ENCODE measurements at regions not wholly inside any gene's neighbourhood (a gene's known extent, or its start where the extent isn't known, plus 50 kb on each side); places are given as distances from the start of the nearest gene placed in this dataset.
A peak's percentile ranks its signal among the peaks of the same experiment; 100 is the strongest.
"Not testable (repeated sequence)": the region's sequence is repeated elsewhere in the genome, so short reads cannot be mapped to it uniquely, and the experiment has no call there.

GRCh38 chrY:7501236-7501635 lies 589.7 kb upstream of the AMELY start:
- Histone ChIP-seq H3K27ac (no peak overlapping the region), H3K4me1 (replicated peaks in 1 of 2) (no peaks in the 10 kb centered on the region), H3K4me3 (no peak overlapping the region)
- ATAC-seq (replicated peaks in 6 of 8) = no peak
- no CpG with 5 or more reads among the region's 2 CpGs for WGBS, 10 experiments
- in situ Hi-C loops (cut with MboI; ENCODE audit: low pct_unique_long_range_greater_than_20kb in 2 of 9, low sequenced_read_pairs in 9 of 9, unreplicated experiment in 9 of 9) = no loop called here

GRCh38 chrY:7496001-7496400 lies 584.4 kb upstream of the AMELY start:
- WGBS, 10 experiments = 100% methylated on average over 1 of the region's 1 CpG; no CpG with 5 or more reads in 9 of the 10 experiments
- no peaks in the 10 kb centered on the region for H3K4me1 ChIP-seq (replicated peaks in 1 of 2)
- no peak overlapping the region for H3K27ac ChIP-seq
- in situ Hi-C loops (cut with MboI; ENCODE audit: low pct_unique_long_range_greater_than_20kb in 2 of 9, low sequenced_read_pairs in 9 of 9, unreplicated experiment in 9 of 9) = no loop called here
- ATAC-seq (replicated peaks in 6 of 8) = no peak
- H3K4me3 ChIP-seq = no peak overlapping the region

GRCh38 chrY:7484455-7485285 lies 573.1 kb upstream of the AMELY start:
- 40 to 100% (median 82%) methylated on average over 1 to 3 of the region's 8 CpGs; no CpG with 5 or more reads in 7 of the 10 experiments for WGBS, 10 experiments
- in situ Hi-C loops (cut with MboI; ENCODE audit: low pct_unique_long_range_greater_than_20kb in 2 of 9, low sequenced_read_pairs in 9 of 9, unreplicated experiment in 9 of 9); H3K4me3 ChIP-seq; H3K27ac ChIP-seq; H3K4me1 ChIP-seq (replicated peaks in 1 of 2): not testable (repeated sequence)
- peak in 1 of 8 experiments; percentile 70 for ATAC-seq (replicated peaks in 6 of 8)

GRCh38 chrY:7471976-7472375 lies 560.4 kb upstream of the AMELY start:
- WGBS, 10 experiments = no CpG with 5 or more reads among the region's 10 CpGs
- peak in 1 of 8 experiments; percentile 67 for ATAC-seq (replicated peaks in 6 of 8)
- in situ Hi-C loops (cut with MboI; ENCODE audit: low pct_unique_long_range_greater_than_20kb in 2 of 9, low sequenced_read_pairs in 9 of 9, unreplicated experiment in 9 of 9) = no loop called here

GRCh38 chrY:7470037-7470436 lies 558.5 kb upstream of the AMELY start:
- Histone ChIP-seq H3K4me3 (no peak overlapping the region), H3K4me1 (replicated peaks in 1 of 2) (no peaks in the 10 kb centered on the region), H3K27ac (no peak overlapping the region)
- ATAC-seq (replicated peaks in 6 of 8) = no peak
- in situ Hi-C loops (cut with MboI; ENCODE audit: low pct_unique_long_range_greater_than_20kb in 2 of 9, low sequenced_read_pairs in 9 of 9, unreplicated experiment in 9 of 9) = no loop called here

More at GRCh38 chrY:7471976-7472375, 560.4 kb upstream of the AMELY start:
- no peak overlapping the region for H3K27ac ChIP-seq
- H3K4me3 ChIP-seq = no peak overlapping the region
- no peaks in the 10 kb centered on the region for H3K4me1 ChIP-seq (replicated peaks in 1 of 2)

- no peaks in the 10 kb centered on the region for H3K4me1 ChIP-seq (replicated peaks in 1 of 2)
- peak in 1 of 8 experiments; percentile 42 for ATAC-seq (replicated peaks in 6 of 8)
- in situ Hi-C loops (cut with MboI; ENCODE audit: low pct_unique_long_range_greater_than_20kb in 2 of 9, low sequenced_read_pairs in 9 of 9, unreplicated experiment in 9 of 9) = no loop called here
- no peak overlapping the region for H3K4me3 ChIP-seq
- WGBS, 10 experiments = 28 to 80% (median 57%) methylated on average over 1 to 3 of the region's 4 CpGs; no CpG with 5 or more reads in 6 of the 10 experiments
- no peak overlapping the region for H3K27ac ChIP-seq
Measured at GRCh38 chrY:7468951-7469745, 557.6 kb upstream of the AMELY start.

- 0 to 100% (median 59%) methylated on average over 1 to 2 of the region's 3 CpGs; no CpG with 5 or more reads in 4 of the 10 experiments for WGBS, 10 experiments
Measured at GRCh38 chrY:7467796-7468520, 556.4 kb upstream of the AMELY start.

GRCh38 chrY:7465185-7465621 lies 553.7 kb upstream of the AMELY start:
- Histone ChIP-seq H3K4me1 (replicated peaks in 1 of 2) (no peaks in the 10 kb centered on the region), H3K4me3 (no peak overlapping the region), H3K27ac (no peak overlapping the region)
- 17% methylated on average over 1 of the region's 6 CpGs; no CpG with 5 or more reads in 9 of the 10 experiments for WGBS, 10 experiments
- in situ Hi-C loops (cut with MboI; ENCODE audit: low pct_unique_long_range_greater_than_20kb in 2 of 9, low sequenced_read_pairs in 9 of 9, unreplicated experiment in 9 of 9) = no loop called here
- peak in 7 of 8 experiments; percentile 38 to 93 (median 73) for ATAC-seq (replicated peaks in 6 of 8)

More at GRCh38 chrY:7467796-7468520, 556.4 kb upstream of the AMELY start:
- peak in 2 of 8 experiments; percentile 13 to 26 for ATAC-seq (replicated peaks in 6 of 8)
- in situ Hi-C loops (cut with MboI; ENCODE audit: low pct_unique_long_range_greater_than_20kb in 2 of 9, low sequenced_read_pairs in 9 of 9, unreplicated experiment in 9 of 9) = no loop called here
- no peak overlapping the region for H3K27ac ChIP-seq
- no peak overlapping the region for H3K4me3 ChIP-seq
- no peaks in the 10 kb centered on the region for H3K4me1 ChIP-seq (replicated peaks in 1 of 2)

- ATAC-seq (replicated peaks in 6 of 8) = no peak
- Histone ChIP-seq H3K4me1 (replicated peaks in 1 of 2) (no peaks in the 10 kb centered on the region), H3K4me3 (no peak overlapping the region), H3K27ac (no peak overlapping the region)
- in situ Hi-C loops (cut with MboI; ENCODE audit: low pct_unique_long_range_greater_than_20kb in 2 of 9, low sequenced_read_pairs in 9 of 9, unreplicated experiment in 9 of 9) = no loop called here
- WGBS, 10 experiments = 71% methylated on average over 1 of the region's 2 CpGs; no CpG with 5 or more reads in 9 of the 10 experiments
Measured at GRCh38 chrY:7464742-7465141, 553.2 kb upstream of the AMELY start.

GRCh38 chrY:7463711-7464110 lies 552.2 kb upstream of the AMELY start:
- no peak overlapping the region for H3K4me3 ChIP-seq
- H3K4me1 ChIP-seq (replicated peaks in 1 of 2) = no peaks in the 10 kb centered on the region
- ATAC-seq (replicated peaks in 6 of 8) = no peak
- in situ Hi-C loops (cut with MboI; ENCODE audit: low pct_unique_long_range_greater_than_20kb in 2 of 9, low sequenced_read_pairs in 9 of 9, unreplicated experiment in 9 of 9) = no loop called here
- no peak overlapping the region for H3K27ac ChIP-seq
- WGBS, 10 experiments = no CpG with 5 or more reads among the region's 2 CpGs

GRCh38 chrY:7463196-7463595 lies 551.6 kb upstream of the AMELY start:
- no peaks in the 10 kb centered on the region for H3K4me1 ChIP-seq (replicated peaks in 1 of 2)
- H3K27ac ChIP-seq = no peak overlapping the region
- WGBS, 10 experiments = 0 to 100% (median 67%) methylated on average over 1 of the region's 2 CpGs; no CpG with 5 or more reads in 7 of the 10 experiments
- ATAC-seq (replicated peaks in 6 of 8) = no peak
- H3K4me3 ChIP-seq = no peak overlapping the region
- in situ Hi-C loops (cut with MboI; ENCODE audit: low pct_unique_long_range_greater_than_20kb in 2 of 9, low sequenced_read_pairs in 9 of 9, unreplicated experiment in 9 of 9) = no loop called here

GRCh38 chrY:7462657-7463056 lies 551.1 kb upstream of the AMELY start:
- Histone ChIP-seq H3K4me1 (replicated peaks in 1 of 2) (no peaks in the 10 kb centered on the region), H3K4me3 (no peak overlapping the region), H3K27ac (no peak overlapping the region)
- ATAC-seq (replicated peaks in 6 of 8) = no peak
- in situ Hi-C loops (cut with MboI; ENCODE audit: low pct_unique_long_range_greater_than_20kb in 2 of 9, low sequenced_read_pairs in 9 of 9, unreplicated experiment in 9 of 9) = no loop called here
- 76% methylated on average over 2 of the region's 2 CpGs; no CpG with 5 or more reads in 9 of the 10 experiments for WGBS, 10 experiments

All from motor neuron (in vitro differentiated cells).